Neuronal stem cell (in vitro differentiated cells): ENCODE measurements at regions not wholly inside any gene's neighbourhood (a gene's known extent, or its start where the extent isn't known, plus 50 kb on each side); places are given as distances from the start of the nearest gene placed in this dataset.
A peak's percentile ranks its signal among the peaks of the same experiment; 100 is the strongest.
"Not testable (repeated sequence)": the region's sequence is repeated elsewhere in the genome, so short reads cannot be mapped to it uniquely, and the experiment has no call there.

Experiments
- DNase-seq: peaks from one replicate; pipeline ENCODE4 v3.0.0-alpha.2; 2013; ENCODE audit warnings: low spot score
- H2AFZ ChIP-seq: one replicate; pipeline ENCODE4 v1.6.1; 2013; ENCODE audit warnings: mild to moderate bottlenecking, low read length, inconsistent platforms
- H2AK5ac ChIP-seq: 2 replicates; pipeline ENCODE4 v1.6.1; 2013; ENCODE audit warnings: low read depth, mild to moderate bottlenecking, inconsistent platforms, low read length, moderate library complexity, mixed read lengths
- H2BK120ac ChIP-seq: 2 replicates; pipeline ENCODE4 v1.6.1; 2013; ENCODE audit warnings: low read depth, mild to moderate bottlenecking, inconsistent platforms, low read length, moderate library complexity, mixed read lengths
- H2BK12ac ChIP-seq: one replicate; pipeline ENCODE4 v1.6.1; 2013; ENCODE audit warnings: low read length, inconsistent platforms
- H2BK15ac ChIP-seq: 2 replicates; pipeline ENCODE4 v1.6.1; 2013; ENCODE audit warnings: mild to moderate bottlenecking, low read length, inconsistent platforms, mixed read lengths
- H2BK5ac ChIP-seq: one replicate; pipeline ENCODE4 v1.6.1; 2013; ENCODE audit warnings: inconsistent platforms, mild to moderate bottlenecking, low read length, moderate library complexity
- H3K14ac ChIP-seq: one replicate; pipeline ENCODE4 v1.6.1; 2013; ENCODE audit warnings: low read length, inconsistent platforms
- H3K18ac ChIP-seq: 2 replicates; pipeline ENCODE4 v1.6.1; 2013; ENCODE audit warnings: low read length, inconsistent platforms
- H3K23ac ChIP-seq: 2 replicates; pipeline ENCODE4 v1.6.1; 2013; ENCODE audit warnings: low read depth, mild to moderate bottlenecking, mixed read lengths, low read length, inconsistent platforms; ENCODE audit not compliant: poor library complexity
- H3K27ac ChIP-seq: replicated peaks from 3 replicates; pipeline ENCODE4 v1.5.1; 2013; ENCODE audit warnings: low read length, inconsistent platforms
- H3K27me3 ChIP-seq, 3 experiments: 2 replicates each; pipeline ENCODE4 v1.6.1; 2013; ENCODE audit warnings: low read length in 3 of 3, mild to moderate bottlenecking in 2 of 3, inconsistent platforms in 1 of 3, low read depth in 1 of 3, mixed read lengths in 1 of 3, moderate library complexity in 1 of 3; ENCODE audit not compliant: control insufficient read depth in 3 of 3, insufficient read depth in 3 of 3
- H3K36me3 ChIP-seq, 2 donors: replicated peaks in 1 of 2; 2 replicates each; pipeline ENCODE4 v1.6.1; 2013; ENCODE audit warnings: low read length in 2 of 2; ENCODE audit not compliant: control insufficient read depth in 2 of 2, insufficient read depth in 2 of 2
- H3K4ac ChIP-seq: 2 replicates; pipeline ENCODE4 v1.6.1; 2013; ENCODE audit warnings: inconsistent platforms, mild to moderate bottlenecking, low read length, moderate library complexity
- H3K4me1 ChIP-seq, 2 donors: 1 replicate in 1 of 2; 2 replicates in 1 of 2; pipeline ENCODE4 v1.6.1; 2013; ENCODE audit warnings: low read length in 2 of 2, low read depth in 1 of 2; ENCODE audit not compliant: control insufficient read depth in 2 of 2, insufficient read depth in 1 of 2
- H3K4me2 ChIP-seq: one replicate; pipeline ENCODE4 v1.6.1; 2013; ENCODE audit warnings: mild to moderate bottlenecking, low read length, inconsistent platforms; ENCODE audit not compliant: insufficient read depth, poor library complexity, severe bottlenecking
- H3K4me3 ChIP-seq, 2 donors: 2 replicates each; pipeline ENCODE4 v1.5.1; 2013; ENCODE audit warnings: low read length in 2 of 2, mild to moderate bottlenecking in 2 of 2, inconsistent platforms in 1 of 2, moderate library complexity in 1 of 2
- H3K79me1 ChIP-seq: one replicate; pipeline ENCODE4 v1.6.1; 2013; ENCODE audit warnings: low read depth, mild to moderate bottlenecking, inconsistent platforms, low read length, moderate library complexity
- H3K9ac ChIP-seq: one replicate; pipeline ENCODE4 v1.6.1; 2013; ENCODE audit warnings: mild to moderate bottlenecking, low read depth, low read length, inconsistent platforms; ENCODE audit not compliant: poor library complexity
- H3K9me3 ChIP-seq, 2 donors: replicated peaks in 1 of 2; 2 replicates each; pipeline versions ENCODE3 to v1.6.1; 2013; ENCODE audit warnings: low read length in 2 of 2, mild to moderate bottlenecking in 2 of 2, inconsistent platforms in 1 of 2, low read depth in 1 of 2, mixed read lengths in 1 of 2, moderate library complexity in 1 of 2; ENCODE audit not compliant: control insufficient read depth in 2 of 2, insufficient read depth in 1 of 2
- H4K8ac ChIP-seq: one replicate; pipeline ENCODE4 v1.6.1; 2013; ENCODE audit warnings: low read depth, mild to moderate bottlenecking, inconsistent platforms, low read length, moderate library complexity
- H4K91ac ChIP-seq: one replicate; pipeline ENCODE4 v1.6.1; 2013; ENCODE audit warnings: low read length, low read depth, mild to moderate bottlenecking, inconsistent platforms; ENCODE audit not compliant: poor library complexity
- WGBS, 2 donors: extraction: QIAGEN DNeasy Blood & Tissue Kit; methylation state at CpG; one replicate each; pipeline ENCODE4 v1.1.7; 2013; ENCODE audit warnings: missing lambda C conversion rate in 2 of 2, mixed read lengths in 1 of 2; ENCODE audit not compliant: insufficient read length in 2 of 2, insufficient replicate concordance in 1 of 2; ENCODE audit errors: extremely low coverage in 2 of 2; 5-methylcytosine and 5-hydroxymethylcytosine counted together

DNA sequence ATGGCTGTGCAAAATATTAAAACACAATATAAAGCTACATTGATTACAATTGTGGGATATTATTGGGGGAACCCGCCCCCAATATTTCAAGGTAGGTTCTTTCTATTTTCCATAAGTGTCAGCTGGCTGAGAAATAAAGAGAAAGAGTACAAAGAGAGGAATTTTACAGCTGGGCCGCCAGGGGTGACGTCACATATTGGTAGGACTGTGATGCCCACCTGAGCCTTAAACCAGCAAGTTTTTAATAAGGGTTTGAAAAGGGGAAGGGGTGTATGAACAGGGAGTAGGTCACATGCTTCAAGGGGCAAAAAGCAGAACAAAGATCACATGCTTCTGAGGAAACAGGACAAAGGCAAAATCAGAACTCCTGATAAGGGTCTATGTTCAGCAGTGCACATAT, 219.3 kb upstream of the CNTNAP5 start:
- H3K23ac ChIP-seq, H3K9ac ChIP-seq, H2BK15ac ChIP-seq, H3K4me2 ChIP-seq, H2BK12ac ChIP-seq, H2AFZ ChIP-seq, H3K27ac ChIP-seq, H2AK5ac ChIP-seq, H2BK5ac ChIP-seq, H3K4ac ChIP-seq, H4K91ac ChIP-seq, H3K4me3 ChIP-seq, DNase-seq, H3K14ac ChIP-seq, H3K79me1 ChIP-seq, H3K4me1 ChIP-seq, H3K27me3 ChIP-seq, H2BK120ac ChIP-seq, H3K9me3 ChIP-seq, H4K8ac ChIP-seq, H3K18ac ChIP-seq, H3K36me3 ChIP-seq: not testable (repeated sequence)
- no CpG with 5 or more reads among the region's 3 CpGs for WGBS, 2 donors

DNA sequence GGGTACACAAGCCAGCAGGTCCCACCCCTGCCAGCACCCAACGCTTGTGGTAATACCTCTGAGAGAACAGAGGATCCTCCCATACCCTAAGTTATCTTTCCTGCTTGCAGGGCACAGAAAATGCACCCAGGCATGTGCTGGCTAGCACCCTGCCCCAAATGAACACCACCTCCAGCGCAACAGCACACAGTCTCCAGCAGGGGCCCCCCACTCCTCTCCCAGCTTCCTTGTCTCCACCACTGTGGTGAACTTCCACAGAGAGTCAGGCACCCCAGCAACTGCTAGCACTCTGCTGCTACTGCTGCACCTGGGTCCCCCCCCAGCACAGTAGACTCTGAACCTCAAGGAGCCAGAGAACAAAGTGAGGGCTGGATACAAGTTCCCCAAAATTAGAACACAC, 216.8 kb upstream of the CNTNAP5 start:
- no peak for DNase-seq
- no CpG with 5 or more reads among the region's 2 CpGs for WGBS, 2 donors

DNA sequence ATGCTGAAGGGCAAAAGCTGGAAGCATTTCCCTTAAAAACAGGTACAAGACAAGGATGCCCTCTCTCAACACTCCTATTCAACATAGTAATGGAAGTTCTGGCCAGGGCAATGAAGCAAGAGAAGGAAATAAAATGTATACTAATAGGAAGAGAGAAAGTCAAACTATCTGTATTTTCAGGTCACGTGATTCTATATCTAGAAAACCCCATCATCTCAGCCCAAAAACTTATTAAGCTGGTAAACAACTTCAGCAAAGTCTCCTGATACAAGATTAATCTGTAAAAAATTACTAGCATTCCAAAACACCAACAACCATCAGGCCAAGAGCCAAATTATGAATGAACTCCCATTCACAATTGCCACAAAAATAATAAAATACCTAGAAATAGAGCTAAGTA, 213.2 kb upstream of the CNTNAP5 start:
- Histone ChIP-seq H3K4ac (no peak overlapping the region), H2BK12ac (no peak overlapping the region), H3K27me3 (no peaks in the 10 kb centered on the region), H3K14ac (no peak overlapping the region), H3K9ac (no peak overlapping the region), H2BK5ac (no peak overlapping the region), H3K9me3 (no peaks in the 10 kb centered on the region), H2BK120ac (no peak overlapping the region), H4K91ac (no peak overlapping the region), H3K4me2 (no peak overlapping the region), H3K79me1 (peaks cover 4% of the 10 kb centered on the region), H3K27ac (no peak overlapping the region), H2AK5ac (no peak overlapping the region), H2BK15ac (no peak overlapping the region), H3K23ac (no peak overlapping the region), H3K4me1 (no peaks in the 10 kb centered on the region), H4K8ac (no peak overlapping the region), H3K36me3 (no peaks in the 10 kb centered on the region), H2AFZ (no peak overlapping the region), H3K18ac (no peak overlapping the region), H3K4me3 (no peak overlapping the region)
- WGBS, 2 donors, result no CpG with 5 or more reads among the region's 1 CpG
- no peak for DNase-seq

More for the DNA sequence above, 216.8 kb upstream of the CNTNAP5 start:
- Histone ChIP-seq H2AFZ (no peak overlapping the region), H3K4me2 (no peak overlapping the region), H3K27ac (no peak overlapping the region), H2BK120ac (no peak overlapping the region), H3K18ac (no peak overlapping the region), H2AK5ac (no peak overlapping the region), H4K91ac (no peak overlapping the region), H3K36me3 (no peaks in the 10 kb centered on the region), H3K79me1 (peaks cover 4% of the 10 kb centered on the region), H3K4me1 (no peaks in the 10 kb centered on the region), H2BK12ac (no peak overlapping the region), H3K4me3 (no peak overlapping the region), H3K4ac (no peak overlapping the region), H2BK15ac (no peak overlapping the region), H4K8ac (no peak overlapping the region), H3K9me3 (no peaks in the 10 kb centered on the region), H2BK5ac (no peak overlapping the region), H3K9ac (no peak overlapping the region), H3K23ac (peak overlapping the region; percentile 35), H3K14ac (peak overlapping the region; percentile 71), H3K27me3 (no peaks in the 10 kb centered on the region)

DNA sequence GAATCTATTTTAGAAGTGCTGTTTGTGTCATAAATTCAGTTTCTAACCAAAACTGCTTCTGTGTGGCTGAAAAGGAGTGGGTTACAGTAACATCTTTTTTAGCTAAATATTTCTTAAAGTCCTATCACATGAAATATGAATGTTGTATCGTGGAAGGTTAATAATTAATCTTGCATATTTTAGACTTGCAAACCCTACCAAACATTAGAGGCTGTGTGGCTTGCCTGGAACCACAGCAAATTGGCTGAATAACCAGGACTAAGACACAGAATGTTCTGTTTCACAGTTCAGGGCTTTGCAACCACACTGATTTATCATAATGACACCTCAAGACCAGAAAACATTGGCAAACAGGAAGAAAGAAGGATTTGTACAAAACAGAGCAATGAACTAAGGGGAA, 208.9 kb upstream of the CNTNAP5 start:
- H3K4ac ChIP-seq, result no peak overlapping the region
- no peaks in the 10 kb centered on the region for H3K79me1 ChIP-seq
- H3K18ac ChIP-seq, result no peak overlapping the region
- H3K9ac ChIP-seq, result no peak overlapping the region
- H3K4me1 ChIP-seq, result no peaks in the 10 kb centered on the region
- no peak for DNase-seq
- H3K27me3 ChIP-seq, result no peaks in the 10 kb centered on the region
- H3K4me2 ChIP-seq, result no peak overlapping the region
- no CpG with 5 or more reads among the region's 1 CpG for WGBS, 2 donors
- no peak overlapping the region for H3K4me3 ChIP-seq
- no peak overlapping the region for H2BK5ac ChIP-seq
- no peak overlapping the region for H2AK5ac ChIP-seq
- no peak overlapping the region for H4K91ac ChIP-seq
- no peaks in the 10 kb centered on the region for H3K9me3 ChIP-seq
- H2BK15ac ChIP-seq, result no peak overlapping the region
- no peak overlapping the region for H3K23ac ChIP-seq
- H4K8ac ChIP-seq, result no peak overlapping the region
- H3K27ac ChIP-seq, result no peak overlapping the region
- no peak overlapping the region for H2AFZ ChIP-seq
- H3K36me3 ChIP-seq, result no peaks in the 10 kb centered on the region
- H3K14ac ChIP-seq, result no peak overlapping the region
- H2BK120ac ChIP-seq, result no peak overlapping the region
- no peak overlapping the region for H2BK12ac ChIP-seq
